ENCODE measurements at regions not wholly inside any gene's neighbourhood (a gene's known extent, or its start where the extent isn't known, plus 50 kb on each side); places are given as distances from the start of the nearest gene placed in this dataset.
"Not testable (repeated sequence)": the region's sequence is repeated elsewhere in the genome, so short reads cannot be mapped to it uniquely, and the experiment has no call there.

GRCh38 chr12:89225808-89226411 lies 126.4 kb downstream of the DUSP6 start:
- peak; percentile 97 for DNase-seq

- peak; percentile 92 for DNase-seq
These were observed 126.9 kb downstream of the DUSP6 start for GRCh38 chr12:89225401-89225800.

- not testable (repeated sequence) for DNase-seq
These were observed 129.7 kb downstream of the DUSP6 start for GRCh38 chr12:89222580-89222979.

- DNase-seq: no peak
These were observed 134.8 kb downstream of the DUSP6 start for GRCh38 chr12:89217472-89217871.

GRCh38 chr12:89216211-89216952 lies 135.9 kb downstream of the DUSP6 start:
- DNase-seq: no peak

- DNase-seq: no peak
These were observed 137.1 kb downstream of the DUSP6 start for GRCh38 chr12:89215196-89215595.

- no peak for DNase-seq
These were observed 138.6 kb downstream of the DUSP6 start for GRCh38 chr12:89213747-89214146.

- DNase-seq: no peak
These were observed 139.2 kb downstream of the DUSP6 start for GRCh38 chr12:89213139-89213538.

- no peak for DNase-seq
These were observed 139.9 kb downstream of the DUSP6 start for GRCh38 chr12:89212339-89212771.

GRCh38 chr12:89211456-89211855 lies 140.8 kb downstream of the DUSP6 start:
- DNase-seq: no peak

GRCh38 chr12:89210277-89210676 lies 142.0 kb downstream of the DUSP6 start:
- DNase-seq: no peak

GRCh38 chr12:89208661-89209096 lies 143.6 kb downstream of the DUSP6 start:
- no peak for DNase-seq

GRCh38 chr12:89206390-89206789 lies 145.9 kb downstream of the DUSP6 start:
- DNase-seq: no peak

- DNase-seq: no peak
These were observed 146.8 kb downstream of the DUSP6 start for GRCh38 chr12:89205517-89205916.

GRCh38 chr12:89203144-89203543 lies 149.2 kb downstream of the DUSP6 start:
- no peak for DNase-seq

- no peak for DNase-seq
These were observed 152.1 kb downstream of the DUSP6 start for GRCh38 chr12:89200217-89200616.

- no peak for DNase-seq
These were observed 156.8 kb downstream of the DUSP6 start for GRCh38 chr12:89195470-89195869.

GRCh38 chr12:89194683-89195082 lies 157.6 kb downstream of the DUSP6 start:
- no peak for DNase-seq

GRCh38 chr12:89192429-89192828 lies 159.9 kb downstream of the DUSP6 start:
- no peak for DNase-seq

- DNase-seq: not testable (repeated sequence)
These were observed 160.7 kb downstream of the DUSP6 start for GRCh38 chr12:89191597-89191996.

- no peak for DNase-seq
These were observed 162.9 kb downstream of the DUSP6 start for GRCh38 chr12:89189448-89189847.

- no peak for DNase-seq
These were observed 164.8 kb downstream of the DUSP6 start for GRCh38 chr12:89187507-89187906.

- no peak for DNase-seq
These were observed 166.4 kb downstream of the DUSP6 start for GRCh38 chr12:89185889-89186288.

- no peak for DNase-seq
These were observed 167.1 kb downstream of the DUSP6 start for GRCh38 chr12:89185181-89185580.

GRCh38 chr12:89183985-89184435 lies 168.3 kb downstream of the DUSP6 start:
- DNase-seq: no peak
